Eye (tissue), 1 donor: ENCODE measurements at regions not wholly inside any gene's neighbourhood (a gene's known extent, or its start where the extent isn't known, plus 50 kb on each side); places are given as distances from the start of the nearest gene placed in this dataset.
"Not testable (repeated sequence)": the region's sequence is repeated elsewhere in the genome, so short reads cannot be mapped to it uniquely, and the experiment has no call there.

Experiments
- DNase-seq: peaks from one replicate; pipeline ENCODE4 v3.0.0-alpha.2; 2015

- DNase-seq: no peak
These were observed 139.9 kb upstream of the MEX3C start for GRCh38 chr18:51337406-51337805.

- DNase-seq: no peak
These were observed 142.4 kb upstream of the MEX3C start for GRCh38 chr18:51339856-51340255.

- DNase-seq: no peak
These were observed 142.9 kb upstream of the MEX3C start for GRCh38 chr18:51340332-51340731.

- no peak for DNase-seq
These were observed 145.3 kb upstream of the MEX3C start for GRCh38 chr18:51342815-51343214.

GRCh38 chr18:51345848-51346391 lies 148.4 kb upstream of the MEX3C start:
- DNase-seq: no peak

GRCh38 chr18:51346404-51346803 lies 148.9 kb upstream of the MEX3C start:
- DNase-seq: no peak

- DNase-seq: no peak
These were observed 152.6 kb upstream of the MEX3C start for GRCh38 chr18:51350081-51350480.

GRCh38 chr18:51355841-51356240 lies 158.4 kb upstream of the MEX3C start:
- no peak for DNase-seq

- not testable (repeated sequence) for DNase-seq
These were observed 162.8 kb upstream of the MEX3C start for GRCh38 chr18:51360301-51360700.

GRCh38 chr18:51361130-51361860 lies 163.8 kb upstream of the MEX3C start:
- DNase-seq: peak; percentile 22

GRCh38 chr18:51363384-51363783 lies 165.9 kb upstream of the MEX3C start:
- no peak for DNase-seq

- DNase-seq: no peak
These were observed 173.5 kb upstream of the MEX3C start for GRCh38 chr18:51370996-51371395.

- DNase-seq: no peak
These were observed 174.4 kb upstream of the MEX3C start for GRCh38 chr18:51371929-51372328.

- no peak for DNase-seq
These were observed 184.6 kb upstream of the MEX3C start for GRCh38 chr18:51382081-51382480.

GRCh38 chr18:51383116-51383515 lies 185.6 kb upstream of the MEX3C start:
- no peak for DNase-seq

- DNase-seq: no peak
These were observed 186.2 kb upstream of the MEX3C start for GRCh38 chr18:51383711-51384110.

GRCh38 chr18:51385270-51385669 lies 187.8 kb upstream of the MEX3C start:
- no peak for DNase-seq

GRCh38 chr18:51390702-51391101 lies 193.2 kb upstream of the MEX3C start:
- no peak for DNase-seq

GRCh38 chr18:51391215-51391614 lies 193.7 kb upstream of the MEX3C start:
- no peak for DNase-seq

- no peak for DNase-seq
These were observed 194.2 kb upstream of the MEX3C start for GRCh38 chr18:51391731-51392130.

- DNase-seq: no peak
These were observed 200.0 kb upstream of the MEX3C start for GRCh38 chr18:51397347-51397962.

GRCh38 chr18:51398104-51398503 lies 200.6 kb upstream of the MEX3C start:
- no peak for DNase-seq

GRCh38 chr18:51399491-51400122 lies 202.1 kb upstream of the MEX3C start:
- no peak for DNase-seq

GRCh38 chr18:51400721-51401120 lies 203.2 kb upstream of the MEX3C start:
- DNase-seq: no peak
